GM23338 (cell line): ENCODE measurements at regions not wholly inside any gene's neighbourhood (a gene's known extent, or its start where the extent isn't known, plus 50 kb on each side); places are given as distances from the start of the nearest gene placed in this dataset.

Experiments used
- ATAC-seq: fragments of 200-7000 bp; cut with Tn5 transposase; 3 replicates; pipeline ENCODE4 v1.9.1; 2020
- DNase-seq: peaks from one replicate; pipeline ENCODE4 v3.0.0-alpha.2; 2015; ENCODE audit warnings: low spot score
- H2AFZ ChIP-seq: fragments of 200-600 bp; sonication (generic); 2 replicates; pipeline ENCODE4 v1.8.0; 2016; ENCODE audit warnings: antibody characterized with exemption, mild to moderate bottlenecking, moderate library complexity
- H3F3A ChIP-seq: fragments of 200-600 bp; sonication (generic); replicated peaks from 2 replicates; pipeline ENCODE4 v1.8.0; 2017; ENCODE audit warnings: antibody characterized with exemption, mixed run types, low read depth
- H3K27ac ChIP-seq: fragments of 200-600 bp; sonication (generic); 2 replicates; pipeline ENCODE4 v1.6.1; 2016; ENCODE audit warnings: low read depth
- H3K27me3 ChIP-seq: fragments of 200-600 bp; sonication (generic); 2 replicates; pipeline ENCODE4 v1.8.0; 2016; ENCODE audit warnings: mild to moderate bottlenecking, mixed run types, moderate library complexity; ENCODE audit not compliant: insufficient read depth
- H3K36me3 ChIP-seq: fragments of 200-600 bp; sonication (generic); 2 replicates; pipeline ENCODE4 v1.8.0; 2016; ENCODE audit warnings: mild to moderate bottlenecking; ENCODE audit not compliant: insufficient read depth
- H3K4me1 ChIP-seq: fragments of 200-600 bp; sonication (generic); 2 replicates; pipeline ENCODE4 v1.8.0; 2016; ENCODE audit warnings: mild to moderate bottlenecking, moderate library complexity; ENCODE audit not compliant: insufficient read depth
- H3K4me2 ChIP-seq: fragments of 200-600 bp; sonication (generic); 2 replicates; pipeline ENCODE4 v1.7.1; 2017; ENCODE audit warnings: mixed run types
- H3K4me3 ChIP-seq: fragments of 200-600 bp; sonication (generic); 2 replicates; pipeline ENCODE4 v1.6.1; 2016; ENCODE audit warnings: mixed run types
- H3K79me2 ChIP-seq: fragments of 200-600 bp; sonication (generic); replicated peaks from 2 replicates; pipeline ENCODE4 v1.8.0; 2017; ENCODE audit warnings: mild to moderate bottlenecking; ENCODE audit not compliant: insufficient read depth
- H3K9me2 ChIP-seq: fragments of 200-600 bp; sonication (generic); 2 replicates; pipeline ENCODE4 v1.8.0; 2017; ENCODE audit not compliant: insufficient read depth
- H4K20me1 ChIP-seq: fragments of 200-600 bp; sonication (generic); replicated peaks from 2 replicates; pipeline ENCODE4 v1.8.0; 2017; ENCODE audit warnings: mild to moderate bottlenecking; ENCODE audit not compliant: insufficient read depth
- H3K27ac Mint-ChIP-seq: 2 replicates; pipeline ENCODE4 v1.8.0; 2020; ENCODE audit warnings: inconsistent platforms, mild to moderate bottlenecking, moderate library complexity, mixed read lengths
- H3K27me3 Mint-ChIP-seq: 3 replicates; pipeline ENCODE4 v1.8.0; 2022; ENCODE audit warnings: low read depth, mild to moderate bottlenecking, moderate library complexity, mixed read lengths, inconsistent platforms; ENCODE audit not compliant: insufficient read depth, poor library complexity
- H3K36me3 Mint-ChIP-seq: 3 replicates; pipeline ENCODE4 v1.8.0; 2021; ENCODE audit warnings: low read depth, mild to moderate bottlenecking, inconsistent platforms, moderate library complexity, mixed read lengths
- H3K4me1 Mint-ChIP-seq: 3 replicates; pipeline ENCODE4 v1.8.0; 2020; ENCODE audit warnings: mild to moderate bottlenecking, inconsistent platforms, mixed read lengths
- H3K4me3 Mint-ChIP-seq: 3 replicates; pipeline ENCODE4 v1.8.0; 2021; ENCODE audit warnings: moderate library complexity, mild to moderate bottlenecking, inconsistent platforms, mixed read lengths
- H3K9me3 Mint-ChIP-seq: 3 replicates; pipeline ENCODE4 v1.8.0; 2020; ENCODE audit warnings: moderate library complexity, mild to moderate bottlenecking, inconsistent platforms, mixed read lengths
- CREB1 ChIP-seq: fragments of 250-450 bp; sonication (Bioruptor Pico); IDR thresholded peaks from 2 replicates; pipeline ENCODE4 v1.5.0; 2020; ENCODE audit warnings: low read depth, mild to moderate bottlenecking, moderate library complexity
- ETS1 ChIP-seq: IDR thresholded peaks from 2 replicates; pipeline ENCODE4 v1.6.1; 2016; ENCODE audit warnings: antibody characterized with exemption
- EZH2 ChIP-seq: fragments of 200-600 bp; sonication (generic); IDR thresholded peaks from one replicate; pipeline ENCODE4 v1.8.0; 2017; ENCODE audit warnings: antibody characterized with exemption, mild to moderate bottlenecking, low read depth; ENCODE audit not compliant: unreplicated experiment
- EZH2phosphoT487 ChIP-seq: fragments of 200-600 bp; sonication (generic); IDR thresholded peaks from one replicate; pipeline ENCODE4 v1.8.1; 2018; ENCODE audit warnings: antibody characterized with exemption; ENCODE audit not compliant: unreplicated experiment
- JUNB ChIP-seq: IDR thresholded peaks from one replicate; pipeline ENCODE4 v1.6.1; 2016; ENCODE audit warnings: antibody characterized with exemption; ENCODE audit not compliant: unreplicated experiment
- NANOG ChIP-seq: IDR thresholded peaks from 2 replicates; pipeline ENCODE4 v1.6.1; 2016; ENCODE audit warnings: antibody characterized with exemption, borderline replicate concordance
- POLR2AphosphoS5 ChIP-seq: IDR thresholded peaks from 2 replicates; pipeline ENCODE4 v1.6.1; 2016; ENCODE audit warnings: antibody characterized with exemption, low read depth
- STAT1 ChIP-seq: IDR thresholded peaks from one replicate; pipeline ENCODE4 v1.6.1; 2016; ENCODE audit warnings: antibody characterized with exemption; ENCODE audit not compliant: unreplicated experiment
- ZNF114 ChIP-seq: fragments of 250-450 bp; sonication (Bioruptor Pico); IDR thresholded peaks from 2 replicates; pipeline ENCODE4 v1.5.0; 2020; ENCODE audit warnings: mild to moderate bottlenecking, moderate library complexity
- ZNF331 ChIP-seq: fragments of 250-450 bp; sonication (Bioruptor Pico); IDR thresholded peaks from 2 replicates; pipeline ENCODE4 v1.5.0; 2020; ENCODE audit warnings: low read depth, mild to moderate bottlenecking, moderate library complexity
- TF ChIP-seq, protein P1 (sequence below): fragments of 250-450 bp; sonication (Bioruptor Pico); IDR thresholded peaks from 2 replicates; pipeline ENCODE4 v1.5.0; 2020; ENCODE audit warnings: mild to moderate bottlenecking, moderate library complexity
- TF ChIP-seq, protein P2 (sequence below): IDR thresholded peaks from one replicate; pipeline ENCODE4 v1.6.1; 2018; ENCODE audit warnings: antibody characterized with exemption; ENCODE audit not compliant: unreplicated experiment
- TF ChIP-seq, protein P3 (sequence below), 2 experiments: fragments of 200-600 bp in 1 of 2; sonication (generic) in 1 of 2; conservative IDR thresholded peaks; 2 replicates each; pipeline versions ENCODE4 v1.5.1 to v1.6.1; 2016 to 2017; ENCODE audit warnings: antibody characterized with exemption in 2 of 2, low read depth in 2 of 2, mild to moderate bottlenecking in 2 of 2, moderate library complexity in 1 of 2

- Histone ChIP-seq H3K27ac (no peak overlapping the region), H3K4me2 (no peak overlapping the region), H3K4me1 (peaks cover 6% of the 10 kb centered on the region; the same call in 1 of the 2 replicates), H2AFZ (no peak overlapping the region), H3K9me2 (peaks cover 12% of the 10 kb centered on the region; the same call in 1 of the 2 replicates), H3K4me3 (no peak overlapping the region), H3K36me3 (no peaks in the 10 kb centered on the region; the same call in 1 of the 2 replicates), H3F3A (no peaks in the 10 kb centered on the region), H3K27me3 (no peaks in the 10 kb centered on the region), H3K79me2 (no peaks in the 10 kb centered on the region), H4K20me1 (no peaks in the 10 kb centered on the region)
- Mint-ChIP-seq H3K9me3 (no peaks in the 10 kb centered on the region), H3K4me1 (peaks cover 19% of the 10 kb centered on the region), H3K27ac (no peak overlapping the region), H3K27me3 (no peaks in the 10 kb centered on the region), H3K4me3 (no peak overlapping the region), H3K36me3 (no peaks in the 10 kb centered on the region)
- DNase-seq (no peak), ATAC-seq (no peak)
- TF ChIP-seq EZH2phosphoT487 (no peak), STAT1 (no peak), ZNF114 (CRISPR knock-in tag) (no peak), NANOG (no peak), JUNB (no peak), CREB1 (CRISPR knock-in tag) (no peak), ETS1 (no peak), ZNF331 (CRISPR knock-in tag) (no peak), POLR2AphosphoS5 (no peak), EZH2 (no peak)
- TF ChIP-seq, protein P1, sequence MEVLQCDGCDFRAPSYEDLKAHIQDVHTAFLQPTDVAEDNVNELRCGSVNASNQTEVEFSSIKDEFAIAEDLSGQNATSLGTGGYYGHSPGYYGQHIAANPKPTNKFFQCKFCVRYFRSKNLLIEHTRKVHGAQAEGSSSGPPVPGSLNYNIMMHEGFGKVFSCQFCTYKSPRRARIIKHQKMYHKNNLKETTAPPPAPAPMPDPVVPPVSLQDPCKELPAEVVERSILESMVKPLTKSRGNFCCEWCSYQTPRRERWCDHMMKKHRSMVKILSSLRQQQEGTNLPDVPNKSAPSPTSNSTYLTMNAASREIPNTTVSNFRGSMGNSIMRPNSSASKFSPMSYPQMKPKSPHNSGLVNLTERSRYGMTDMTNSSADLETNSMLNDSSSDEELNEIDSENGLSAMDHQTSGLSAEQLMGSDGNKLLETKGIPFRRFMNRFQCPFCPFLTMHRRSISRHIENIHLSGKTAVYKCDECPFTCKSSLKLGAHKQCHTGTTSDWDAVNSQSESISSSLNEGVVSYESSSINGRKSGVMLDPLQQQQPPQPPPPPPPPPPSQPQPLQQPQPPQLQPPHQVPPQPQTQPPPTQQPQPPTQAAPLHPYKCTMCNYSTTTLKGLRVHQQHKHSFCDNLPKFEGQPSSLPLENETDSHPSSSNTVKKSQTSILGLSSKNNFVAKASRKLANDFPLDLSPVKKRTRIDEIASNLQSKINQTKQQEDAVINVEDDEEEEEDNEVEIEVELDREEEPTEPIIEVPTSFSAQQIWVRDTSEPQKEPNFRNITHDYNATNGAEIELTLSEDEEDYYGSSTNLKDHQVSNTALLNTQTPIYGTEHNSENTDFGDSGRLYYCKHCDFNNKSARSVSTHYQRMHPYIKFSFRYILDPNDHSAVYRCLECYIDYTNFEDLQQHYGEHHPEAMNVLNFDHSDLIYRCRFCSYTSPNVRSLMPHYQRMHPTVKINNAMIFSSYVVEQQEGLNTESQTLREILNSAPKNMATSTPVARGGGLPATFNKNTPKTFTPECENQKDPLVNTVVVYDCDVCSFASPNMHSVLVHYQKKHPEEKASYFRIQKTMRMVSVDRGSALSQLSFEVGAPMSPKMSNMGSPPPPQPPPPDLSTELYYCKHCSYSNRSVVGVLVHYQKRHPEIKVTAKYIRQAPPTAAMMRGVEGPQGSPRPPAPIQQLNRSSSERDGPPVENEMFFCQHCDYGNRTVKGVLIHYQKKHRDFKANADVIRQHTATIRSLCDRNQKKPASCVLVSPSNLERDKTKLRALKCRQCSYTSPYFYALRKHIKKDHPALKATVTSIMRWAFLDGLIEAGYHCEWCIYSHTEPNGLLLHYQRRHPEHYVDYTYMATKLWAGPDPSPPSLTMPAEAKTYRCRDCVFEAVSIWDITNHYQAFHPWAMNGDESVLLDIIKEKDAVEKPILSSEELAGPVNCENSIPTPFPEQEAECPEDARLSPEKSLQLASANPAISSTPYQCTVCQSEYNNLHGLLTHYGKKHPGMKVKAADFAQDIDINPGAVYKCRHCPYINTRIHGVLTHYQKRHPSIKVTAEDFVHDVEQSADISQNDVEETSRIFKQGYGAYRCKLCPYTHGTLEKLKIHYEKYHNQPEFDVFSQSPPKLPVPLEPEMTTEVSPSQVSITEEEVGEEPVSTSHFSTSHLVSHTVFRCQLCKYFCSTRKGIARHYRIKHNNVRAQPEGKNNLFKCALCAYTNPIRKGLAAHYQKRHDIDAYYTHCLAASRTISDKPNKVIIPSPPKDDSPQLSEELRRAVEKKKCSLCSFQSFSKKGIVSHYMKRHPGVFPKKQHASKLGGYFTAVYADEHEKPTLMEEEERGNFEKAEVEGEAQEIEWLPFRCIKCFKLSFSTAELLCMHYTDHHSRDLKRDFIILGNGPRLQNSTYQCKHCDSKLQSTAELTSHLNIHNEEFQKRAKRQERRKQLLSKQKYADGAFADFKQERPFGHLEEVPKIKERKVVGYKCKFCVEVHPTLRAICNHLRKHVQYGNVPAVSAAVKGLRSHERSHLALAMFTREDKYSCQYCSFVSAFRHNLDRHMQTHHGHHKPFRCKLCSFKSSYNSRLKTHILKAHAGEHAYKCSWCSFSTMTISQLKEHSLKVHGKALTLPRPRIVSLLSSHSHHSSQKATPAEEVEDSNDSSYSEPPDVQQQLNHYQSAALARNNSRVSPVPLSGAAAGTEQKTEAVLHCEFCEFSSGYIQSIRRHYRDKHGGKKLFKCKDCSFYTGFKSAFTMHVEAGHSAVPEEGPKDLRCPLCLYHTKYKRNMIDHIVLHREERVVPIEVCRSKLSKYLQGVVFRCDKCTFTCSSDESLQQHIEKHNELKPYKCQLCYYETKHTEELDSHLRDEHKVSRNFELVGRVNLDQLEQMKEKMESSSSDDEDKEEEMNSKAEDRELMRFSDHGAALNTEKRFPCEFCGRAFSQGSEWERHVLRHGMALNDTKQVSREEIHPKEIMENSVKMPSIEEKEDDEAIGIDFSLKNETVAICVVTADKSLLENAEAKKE (CRISPR knock-in tag): no peak
- TF ChIP-seq, protein P2, sequence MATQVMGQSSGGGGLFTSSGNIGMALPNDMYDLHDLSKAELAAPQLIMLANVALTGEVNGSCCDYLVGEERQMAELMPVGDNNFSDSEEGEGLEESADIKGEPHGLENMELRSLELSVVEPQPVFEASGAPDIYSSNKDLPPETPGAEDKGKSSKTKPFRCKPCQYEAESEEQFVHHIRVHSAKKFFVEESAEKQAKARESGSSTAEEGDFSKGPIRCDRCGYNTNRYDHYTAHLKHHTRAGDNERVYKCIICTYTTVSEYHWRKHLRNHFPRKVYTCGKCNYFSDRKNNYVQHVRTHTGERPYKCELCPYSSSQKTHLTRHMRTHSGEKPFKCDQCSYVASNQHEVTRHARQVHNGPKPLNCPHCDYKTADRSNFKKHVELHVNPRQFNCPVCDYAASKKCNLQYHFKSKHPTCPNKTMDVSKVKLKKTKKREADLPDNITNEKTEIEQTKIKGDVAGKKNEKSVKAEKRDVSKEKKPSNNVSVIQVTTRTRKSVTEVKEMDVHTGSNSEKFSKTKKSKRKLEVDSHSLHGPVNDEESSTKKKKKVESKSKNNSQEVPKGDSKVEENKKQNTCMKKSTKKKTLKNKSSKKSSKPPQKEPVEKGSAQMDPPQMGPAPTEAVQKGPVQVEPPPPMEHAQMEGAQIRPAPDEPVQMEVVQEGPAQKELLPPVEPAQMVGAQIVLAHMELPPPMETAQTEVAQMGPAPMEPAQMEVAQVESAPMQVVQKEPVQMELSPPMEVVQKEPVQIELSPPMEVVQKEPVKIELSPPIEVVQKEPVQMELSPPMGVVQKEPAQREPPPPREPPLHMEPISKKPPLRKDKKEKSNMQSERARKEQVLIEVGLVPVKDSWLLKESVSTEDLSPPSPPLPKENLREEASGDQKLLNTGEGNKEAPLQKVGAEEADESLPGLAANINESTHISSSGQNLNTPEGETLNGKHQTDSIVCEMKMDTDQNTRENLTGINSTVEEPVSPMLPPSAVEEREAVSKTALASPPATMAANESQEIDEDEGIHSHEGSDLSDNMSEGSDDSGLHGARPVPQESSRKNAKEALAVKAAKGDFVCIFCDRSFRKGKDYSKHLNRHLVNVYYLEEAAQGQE: no peak
- TF ChIP-seq, protein P3, sequence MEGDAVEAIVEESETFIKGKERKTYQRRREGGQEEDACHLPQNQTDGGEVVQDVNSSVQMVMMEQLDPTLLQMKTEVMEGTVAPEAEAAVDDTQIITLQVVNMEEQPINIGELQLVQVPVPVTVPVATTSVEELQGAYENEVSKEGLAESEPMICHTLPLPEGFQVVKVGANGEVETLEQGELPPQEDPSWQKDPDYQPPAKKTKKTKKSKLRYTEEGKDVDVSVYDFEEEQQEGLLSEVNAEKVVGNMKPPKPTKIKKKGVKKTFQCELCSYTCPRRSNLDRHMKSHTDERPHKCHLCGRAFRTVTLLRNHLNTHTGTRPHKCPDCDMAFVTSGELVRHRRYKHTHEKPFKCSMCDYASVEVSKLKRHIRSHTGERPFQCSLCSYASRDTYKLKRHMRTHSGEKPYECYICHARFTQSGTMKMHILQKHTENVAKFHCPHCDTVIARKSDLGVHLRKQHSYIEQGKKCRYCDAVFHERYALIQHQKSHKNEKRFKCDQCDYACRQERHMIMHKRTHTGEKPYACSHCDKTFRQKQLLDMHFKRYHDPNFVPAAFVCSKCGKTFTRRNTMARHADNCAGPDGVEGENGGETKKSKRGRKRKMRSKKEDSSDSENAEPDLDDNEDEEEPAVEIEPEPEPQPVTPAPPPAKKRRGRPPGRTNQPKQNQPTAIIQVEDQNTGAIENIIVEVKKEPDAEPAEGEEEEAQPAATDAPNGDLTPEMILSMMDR (conservative IDR thresholded peaks at IDR 0.05; ENCODE audit: low read depth in 2 of 2): no peak
These were observed 273.3 kb upstream of the ANKRD55 start for GRCh38 chr5:56506211-56506965.
